GM12878 (cell line): ENCODE measurements at regions not wholly inside any gene's neighbourhood (a gene's known extent, or its start where the extent isn't known, plus 50 kb on each side); places are given as distances from the start of the nearest gene placed in this dataset.
A peak's percentile ranks its signal among the peaks of the same experiment; 100 is the strongest.
"Not testable (repeated sequence)": the region's sequence is repeated elsewhere in the genome, so short reads cannot be mapped to it uniquely, and the experiment has no call there.

Experiments used
- ATAC-seq: fragments of 200-7000 bp; cut with Tn5 transposase; 3 replicates; pipeline ENCODE4 v1.9.1; 2020; ENCODE audit warnings: mild to moderate bottlenecking, moderate library complexity
- BruUV-seq: library from RNA; stranded (reverse); fragments of 400-500 nt; replicated peaks from 2 replicates; lab custom pipeline; 2021; lab: Mats Ljungman, UMichigan
- CTCF ChIA-PET: fragments of 300-600 bp; sonication (Branson Sonifier 250); formaldehyde crosslinking; extraction: SDS; loops from one replicate; lab custom pipeline; 2021; ENCODE audit warnings: inconsistent platforms; lab: Yijun Ruan, JAX
- POLR2A ChIA-PET: fragments of 350-600 bp; formaldehyde crosslinking; extraction: SDS; loops from one replicate; lab custom pipeline; 2021; ENCODE audit warnings: inconsistent platforms; lab: Charles Lee
- RAD21 ChIA-PET: fragments of 300-600 bp; sonication (Branson Sonifier 250); formaldehyde crosslinking; loops from one replicate; lab custom pipeline; 2023; ENCODE audit warnings: antibody characterized with exemption; ENCODE audit not compliant: unreplicated experiment; lab: Charles Lee
- SMC1A ChIA-PET: fragments of 300-600 bp; sonication (Branson Sonifier 250); formaldehyde crosslinking; loops from one replicate; lab custom pipeline; 2023; ENCODE audit not compliant: unreplicated experiment, uncharacterized antibody; lab: Charles Lee
- DNase-seq: peaks from one replicate; pipeline ENCODE4 v3.0.0-alpha.2; 2011; ENCODE audit warnings: low read depth, low spot score
- FAIRE-seq: peaks from 3 replicates; lab custom pipeline; 2011; peaks lifted over from hg19 to GRCh38; lab: Jason Lieb, UNC
- H2AFZ ChIP-seq: 2 replicates; pipeline ENCODE4 v1.6.0; 2011; ENCODE audit warnings: low read depth, low read length, control low read depth; ENCODE audit not compliant: control insufficient read depth
- H3K27ac ChIP-seq: 2 replicates; pipeline ENCODE4 v1.5.1; 2011; ENCODE audit warnings: control low read depth; ENCODE audit not compliant: control insufficient read depth, insufficient read depth
- H3K27me3 ChIP-seq, 2 experiments: replicated peaks in 1 of 2; 2 replicates each; pipeline versions ENCODE4 v1.6.0 to v1.6.1; 2011; ENCODE audit warnings: low read length in 1 of 2; ENCODE audit not compliant: control insufficient read depth in 2 of 2, insufficient read depth in 2 of 2
- H3K36me3 ChIP-seq, 2 experiments: 2 replicates each; pipeline ENCODE4 v1.5.1; 2011; ENCODE audit warnings: low read length in 1 of 2; ENCODE audit not compliant: control insufficient read depth in 2 of 2, insufficient read depth in 2 of 2
- H3K4me1 ChIP-seq: 2 replicates; pipeline ENCODE4 v1.6.1; 2011; ENCODE audit warnings: mild to moderate bottlenecking, low read length, moderate library complexity, mixed read lengths; ENCODE audit not compliant: control insufficient read depth, insufficient read depth
- H3K4me2 ChIP-seq: 2 replicates; pipeline ENCODE4 v1.6.0; 2011; ENCODE audit warnings: control low read depth; ENCODE audit not compliant: control insufficient read depth, insufficient read depth
- H3K4me3 ChIP-seq: fragments of 200-600 bp; sonication (generic); 2 replicates; pipeline ENCODE4 v1.5.1; 2016
- H3K79me2 ChIP-seq: 2 replicates; pipeline ENCODE4 v1.6.0; 2011; ENCODE audit warnings: low read length; ENCODE audit not compliant: control insufficient read depth, insufficient read depth
- H3K9ac ChIP-seq: 2 replicates; pipeline ENCODE4 v1.8.0; 2011; ENCODE audit warnings: low read length, control low read depth, mixed read lengths; ENCODE audit not compliant: control insufficient read depth, insufficient read depth
- H3K9me3 ChIP-seq: replicated peaks from 3 replicates; pipeline ENCODE4 v1.5.1; 2011; ENCODE audit warnings: mild to moderate bottlenecking, low read length; ENCODE audit not compliant: control insufficient read depth, insufficient read depth
- H4K20me1 ChIP-seq: 2 replicates; pipeline ENCODE4 v1.6.0; 2011; ENCODE audit not compliant: control insufficient read depth, insufficient read depth
- CHD2 ChIP-seq: IDR thresholded peaks from 2 replicates; pipeline ENCODE4 v1.6.1; 2011; ENCODE audit warnings: low read depth, low read length, improper control_type of control experiment, borderline replicate concordance
- LARP7 ChIP-seq: fragments of 450-650 bp; IDR thresholded peaks from 2 replicates; pipeline ENCODE4 v1.6.1; 2017; ENCODE audit warnings: mild to moderate bottlenecking
- PML ChIP-seq: IDR thresholded peaks from 2 replicates; pipeline ENCODE4 v1.6.1; 2012; ENCODE audit warnings: low read length, inconsistent platforms
- RELA ChIP-seq: fragments of 450-650 bp; IDR thresholded peaks from 2 replicates; pipeline ENCODE4 v1.8.0; 2014; ENCODE audit warnings: borderline replicate concordance; ENCODE audit not compliant: partially characterized antibody
- SPI1 ChIP-seq: IDR thresholded peaks from 2 replicates; pipeline ENCODE4 v1.6.1; 2011; ENCODE audit warnings: low read depth, mild to moderate bottlenecking, low read length, moderate library complexity, borderline replicate concordance; ENCODE audit not compliant: insufficient read depth
- TBL1XR1 ChIP-seq: IDR thresholded peaks from 2 replicates; pipeline ENCODE4 v1.6.1; 2012; ENCODE audit warnings: low read depth, low read length, improper control_type of control experiment
- WGBS: methylation state at CpG from one replicate; pipeline ENCODE4 v1.1.6; 2016; ENCODE audit warnings: low lambda C conversion rate; ENCODE audit not compliant: insufficient replicate concordance, insufficient coverage; ENCODE audit errors: missing lambda C conversion rate; 5-methylcytosine and 5-hydroxymethylcytosine counted together
- in situ Hi-C: fragments of 300-500 bp; cut with MboI; formaldehyde crosslinking; loops from 9 replicates; pipeline ENCODE4 v1.14.3; 2018; ENCODE audit warnings: mixed read lengths
- intact Hi-C: fragments of 100-400 bp; cut with micrococcal nuclease; formaldehyde crosslinking; loops from one replicate; pipeline ENCODE4 v1.14.2; 2022; ENCODE audit not compliant: unreplicated experiment
- TF ChIP-seq, protein P1 (sequence below): fragments of 450-650 bp; IDR thresholded peaks from 2 replicates; pipeline ENCODE4 v1.6.1; 2016; ENCODE audit warnings: mild to moderate bottlenecking

DNA sequence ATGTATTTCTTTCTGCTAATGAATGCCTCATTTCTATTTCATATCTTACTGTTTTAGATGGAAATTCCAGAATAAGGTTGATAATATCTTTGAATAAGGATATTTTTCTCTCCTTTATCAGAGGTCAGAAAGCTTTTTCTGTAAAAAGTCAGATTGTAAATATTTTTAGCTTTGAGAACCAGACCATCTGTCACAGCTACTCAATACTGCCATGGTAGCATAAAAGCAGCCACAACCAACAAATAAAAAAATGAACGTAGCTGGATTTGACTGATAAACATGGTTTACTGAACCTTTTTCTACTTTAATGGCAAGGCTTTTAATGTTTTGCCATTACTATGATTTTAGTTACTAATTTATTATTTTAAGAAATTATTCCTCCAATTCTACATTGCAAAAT lies 217.4 kb upstream of the COX10 start (continued):
- TF ChIP-seq, protein P1, sequence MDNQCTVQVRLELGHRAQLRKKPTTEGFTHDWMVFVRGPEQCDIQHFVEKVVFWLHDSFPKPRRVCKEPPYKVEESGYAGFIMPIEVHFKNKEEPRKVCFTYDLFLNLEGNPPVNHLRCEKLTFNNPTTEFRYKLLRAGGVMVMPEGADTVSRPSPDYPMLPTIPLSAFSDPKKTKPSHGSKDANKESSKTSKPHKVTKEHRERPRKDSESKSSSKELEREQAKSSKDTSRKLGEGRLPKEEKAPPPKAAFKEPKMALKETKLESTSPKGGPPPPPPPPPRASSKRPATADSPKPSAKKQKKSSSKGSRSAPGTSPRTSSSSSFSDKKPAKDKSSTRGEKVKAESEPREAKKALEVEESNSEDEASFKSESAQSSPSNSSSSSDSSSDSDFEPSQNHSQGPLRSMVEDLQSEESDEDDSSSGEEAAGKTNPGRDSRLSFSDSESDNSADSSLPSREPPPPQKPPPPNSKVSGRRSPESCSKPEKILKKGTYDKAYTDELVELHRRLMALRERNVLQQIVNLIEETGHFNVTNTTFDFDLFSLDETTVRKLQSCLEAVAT: no peak
- TF ChIP-seq RELA (no peak), TBL1XR1 (no peak)

DNA sequence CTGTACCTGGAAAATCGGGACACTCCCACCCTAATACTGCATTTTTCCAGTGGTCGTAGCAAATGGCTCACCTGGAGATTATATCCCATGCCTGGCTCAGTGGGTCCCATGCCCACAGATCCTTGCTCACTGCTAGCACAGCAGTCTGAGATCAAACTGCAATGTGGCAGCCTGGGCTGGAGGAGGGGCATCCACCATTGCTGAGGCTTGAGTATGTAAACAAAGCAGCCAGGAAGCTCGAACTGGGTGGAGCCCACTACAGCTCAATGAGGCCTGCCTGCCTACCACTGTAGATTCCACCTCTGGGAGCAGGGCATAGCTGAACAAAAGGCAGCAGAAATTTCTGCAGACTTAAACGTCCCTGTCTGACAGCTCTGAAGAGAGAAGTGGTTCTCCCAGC lies 213.6 kb upstream of the COX10 start:
- H3K4me3 ChIP-seq, H3K36me3 ChIP-seq, BruUV-seq, CTCF ChIA-PET, POLR2A ChIA-PET, DNase-seq, H3K27ac ChIP-seq, H3K9ac ChIP-seq, ATAC-seq, intact Hi-C loops, H3K9me3 ChIP-seq, RAD21 ChIA-PET, H4K20me1 ChIP-seq, H3K4me2 ChIP-seq, FAIRE-seq, H2AFZ ChIP-seq, H3K79me2 ChIP-seq, H3K4me1 ChIP-seq, SMC1A ChIA-PET, H3K27me3 ChIP-seq, in situ Hi-C loops: not testable (repeated sequence)
- WGBS: 19% methylated on average over 4 of the region's 4 CpGs

DNA sequence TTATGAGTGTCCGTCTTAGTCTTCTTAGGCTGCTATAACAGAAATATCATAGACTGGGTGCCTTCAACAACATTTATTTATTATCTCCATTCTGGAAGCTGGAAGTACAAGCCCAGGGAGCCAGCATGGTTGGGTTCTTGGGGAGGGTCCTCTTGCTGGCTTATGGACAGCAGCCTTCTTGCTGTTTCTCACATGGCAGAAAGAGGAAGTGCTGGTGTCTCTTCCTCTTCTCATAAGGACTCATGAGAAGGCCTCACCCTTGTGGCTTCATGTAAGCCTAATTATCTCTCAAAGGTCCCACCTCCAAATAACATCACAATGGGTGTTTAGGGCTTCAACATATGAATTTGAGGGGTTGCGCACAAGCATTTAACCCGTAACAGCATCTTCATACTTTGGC lies 207.0 kb upstream of the COX10 start:
- H2AFZ ChIP-seq: no peak overlapping the region
- ATAC-seq: no peak
- SMC1A ChIA-PET: no interaction called here

More for the DNA sequence above, 207.0 kb upstream of the COX10 start:
- H3K9ac ChIP-seq: no peak overlapping the region
- in situ Hi-C loops: no loop called here
- CTCF ChIA-PET: no interaction called here
- POLR2A ChIA-PET: no interaction called here
- no peaks in the 10 kb centered on the region for H3K27me3 ChIP-seq
- FAIRE-seq (no peak), DNase-seq (no peak)
- no TSS peak for BruUV-seq
- no peak overlapping the region for H3K4me2 ChIP-seq
- RAD21 ChIA-PET: no interaction called here
- no peaks in the 10 kb centered on the region for H3K4me1 ChIP-seq
- no peaks in the 10 kb centered on the region for H3K36me3 ChIP-seq
- WGBS: 95% methylated on average over 3 of the region's 3 CpGs
- TF ChIP-seq PML (no peak), LARP7 (no peak), CHD2 (no peak), SPI1 (peak; percentile 43; the same call in 1 of the 2 replicates)
- no peaks in the 10 kb centered on the region for H4K20me1 ChIP-seq
- H3K79me2 ChIP-seq: no peaks in the 10 kb centered on the region
- intact Hi-C loops: no loop called here
- no peak overlapping the region for H3K4me3 ChIP-seq
- H3K27ac ChIP-seq: no peak overlapping the region
- no peaks in the 10 kb centered on the region; the same call in 2 of the 3 replicates for H3K9me3 ChIP-seq
